H1 (cell line): ENCODE measurements at regions not wholly inside any gene's neighbourhood (a gene's known extent, or its start where the extent isn't known, plus 50 kb on each side); places are given as distances from the start of the nearest gene placed in this dataset.

Source experiments
- CTCF ChIA-PET: fragments of 300-600 bp; sonication (Branson Sonifier 250); formaldehyde crosslinking; loops from one replicate; lab custom pipeline; 2021; ENCODE audit not compliant: partially characterized antibody; lab: Charles Lee
- POLR2A ChIA-PET: fragments of 300-600 bp; sonication (Branson Sonifier 250); formaldehyde crosslinking; loops from one replicate; lab custom pipeline; 2021; ENCODE audit warnings: inconsistent platforms; ENCODE audit not compliant: partially characterized antibody; lab: Charles Lee
- DNase-seq, 2 experiments: peaks; one replicate each; pipeline versions ENCODE4 v3.0.0 to v3.0.0-alpha.2; 2010 to 2022; ENCODE audit warnings: low spot score in 2 of 2, low read depth in 1 of 2, mixed read lengths in 1 of 2
- FAIRE-seq: peaks from 2 replicates; lab custom pipeline; 2011; peaks lifted over from hg19 to GRCh38; lab: Jason Lieb, UNC
- H2AFZ ChIP-seq: 2 replicates; pipeline ENCODE4 v1.8.1; 2012; ENCODE audit warnings: low read length, inconsistent platforms
- H2AK5ac ChIP-seq: 2 replicates; pipeline ENCODE4 v1.6.1; 2013; ENCODE audit warnings: low read depth, low read length
- H2BK120ac ChIP-seq: replicated peaks from 2 replicates; pipeline ENCODE3; 2013; ENCODE audit warnings: low read depth, low read length, inconsistent platforms
- H2BK12ac ChIP-seq: 2 replicates; pipeline ENCODE4 v1.6.1; 2013; ENCODE audit warnings: low read depth, low read length
- H2BK15ac ChIP-seq: 2 replicates; pipeline ENCODE4 v1.6.1; 2013; ENCODE audit warnings: low read length
- H2BK20ac ChIP-seq: 2 replicates; pipeline ENCODE4 v1.6.1; 2013; ENCODE audit warnings: low read length
- H2BK5ac ChIP-seq: 2 replicates; pipeline ENCODE4 v1.6.1; 2013; ENCODE audit warnings: low read depth, low read length
- H3K14ac ChIP-seq: 2 replicates; pipeline ENCODE4 v1.6.1; 2013; ENCODE audit warnings: inconsistent platforms; ENCODE audit not compliant: insufficient read length
- H3K18ac ChIP-seq: 2 replicates; pipeline ENCODE4 v1.6.1; 2013; ENCODE audit warnings: low read length; ENCODE audit errors: extremely low read depth
- H3K23ac ChIP-seq: 2 replicates; pipeline ENCODE4 v1.6.1; 2013; ENCODE audit warnings: inconsistent platforms; ENCODE audit not compliant: insufficient read length
- H3K23me2 ChIP-seq: 2 replicates; pipeline ENCODE4 v1.6.1; 2013; ENCODE audit warnings: low read depth, low read length
- H3K27ac ChIP-seq: 2 replicates; pipeline ENCODE4 v1.6.1; 2011; ENCODE audit warnings: low read depth, low read length, inconsistent platforms
- H3K27me3 ChIP-seq, 4 experiments: replicated peaks in 1 of 4; 1 replicate in 1 of 4; 2 replicates in 3 of 4; pipeline versions ENCODE4 v1.6.1 to v1.8.1; 2011 to 2013; ENCODE audit warnings: low read length in 3 of 4, mild to moderate bottlenecking in 3 of 4, inconsistent platforms in 2 of 4, mixed read lengths in 2 of 4, moderate library complexity in 1 of 4; ENCODE audit not compliant: control insufficient read depth in 3 of 4, insufficient read depth in 3 of 4; ENCODE audit errors: extremely low read depth in 1 of 4
- H3K36me3 ChIP-seq, 4 experiments: 2 replicates each; pipeline versions ENCODE4 v1.6.1 to v1.8.1; 2011 to 2013; ENCODE audit warnings: mild to moderate bottlenecking in 4 of 4, low read length in 3 of 4, moderate library complexity in 2 of 4, control low read depth in 1 of 4, inconsistent platforms in 1 of 4; ENCODE audit not compliant: insufficient read depth in 4 of 4, control insufficient read depth in 2 of 4
- H3K4ac ChIP-seq: replicated peaks from 2 replicates; pipeline ENCODE3; 2013; ENCODE audit warnings: low read length, low read depth, mixed read lengths, inconsistent platforms; ENCODE audit not compliant: insufficient read length
- H3K4me1 ChIP-seq, 4 experiments: replicated peaks in 1 of 4; 1 replicate in 1 of 4; 2 replicates in 3 of 4; pipeline versions ENCODE4 v1.6.1 to v1.8.1; 2011 to 2013; ENCODE audit warnings: low read length in 3 of 4, inconsistent platforms in 2 of 4, mixed read lengths in 1 of 4; ENCODE audit not compliant: insufficient read depth in 4 of 4, control insufficient read depth in 3 of 4
- H3K4me2 ChIP-seq, 2 experiments: 2 replicates each; pipeline versions ENCODE4 v1.6.1 to v1.8.1; 2011 to 2013; ENCODE audit warnings: low read depth in 2 of 2, low read length in 2 of 2, control low read depth in 1 of 2, inconsistent platforms in 1 of 2, mild to moderate bottlenecking in 1 of 2; ENCODE audit not compliant: insufficient read depth in 1 of 2
- H3K4me3 ChIP-seq, 4 experiments: fragments of 200-600, 300-600 bp in 1 of 4; sonication (generic), shearing (Covaris generic), sonication (Bioruptor Twin) in 1 of 4; 2 replicates each; pipeline versions ENCODE4 v1.5.1 to v1.8.1; 2011 to 2016; ENCODE audit warnings: low read length in 4 of 4, low read depth in 3 of 4, control low read depth in 2 of 4, inconsistent platforms in 2 of 4, mild to moderate bottlenecking in 2 of 4, mixed read lengths in 1 of 4, moderate library complexity in 1 of 4; ENCODE audit not compliant: insufficient read depth in 2 of 4; ENCODE audit errors: extremely low read depth in 1 of 4
- H3K56ac ChIP-seq: replicated peaks from 2 replicates; pipeline ENCODE3; 2013; ENCODE audit warnings: low read depth, mild to moderate bottlenecking, mixed read lengths, low read length, inconsistent platforms; ENCODE audit not compliant: insufficient read length
- H3K79me1 ChIP-seq: 2 replicates; pipeline ENCODE4 v1.6.1; 2013; ENCODE audit warnings: low read depth, low read length, control low read depth
- H3K79me2 ChIP-seq, 2 experiments: 2 replicates each; pipeline versions ENCODE4 v1.6.1 to v1.8.1; 2012 to 2013; ENCODE audit warnings: low read length in 2 of 2, mild to moderate bottlenecking in 2 of 2, inconsistent platforms in 1 of 2; ENCODE audit not compliant: insufficient read depth in 2 of 2, control insufficient read depth in 1 of 2
- H3K9ac ChIP-seq, 4 experiments: replicated peaks in 1 of 4; 1 replicate in 1 of 4; 2 replicates in 3 of 4; pipeline versions ENCODE4 v1.6.1 to v1.8.1; 2011 to 2013; ENCODE audit warnings: low read depth in 3 of 4, low read length in 3 of 4, control low read depth in 2 of 4, mild to moderate bottlenecking in 2 of 4, moderate library complexity in 2 of 4, inconsistent platforms in 1 of 4; ENCODE audit errors: extremely low read depth in 1 of 4
- H3K9me3 ChIP-seq, 2 experiments: 2 replicates each; pipeline versions ENCODE4 v1.6.1 to v1.8.1; 2012 to 2013; ENCODE audit warnings: mild to moderate bottlenecking in 2 of 2, moderate library complexity in 2 of 2, control low read depth in 1 of 2, inconsistent platforms in 1 of 2, low read depth in 1 of 2, low read length in 1 of 2, mixed read lengths in 1 of 2; ENCODE audit not compliant: insufficient read depth in 2 of 2
- H4K20me1 ChIP-seq, 2 experiments: replicated peaks in 1 of 2; 2 replicates each; pipeline versions ENCODE3 to v1.8.1; 2011 to 2013; ENCODE audit warnings: inconsistent platforms in 2 of 2, low read length in 2 of 2, mild to moderate bottlenecking in 1 of 2; ENCODE audit not compliant: insufficient read depth in 2 of 2, control insufficient read depth in 1 of 2
- H4K5ac ChIP-seq: 2 replicates; pipeline ENCODE4 v1.6.1; 2013; ENCODE audit warnings: low read length, low read depth, mixed read lengths, inconsistent platforms; ENCODE audit not compliant: insufficient read length
- H4K8ac ChIP-seq: 2 replicates; pipeline ENCODE4 v1.8.0; 2013; ENCODE audit warnings: mild to moderate bottlenecking, moderate library complexity, low read length, inconsistent platforms; ENCODE audit not compliant: insufficient read depth; ENCODE audit errors: extremely low read depth
- H4K91ac ChIP-seq: replicated peaks from 2 replicates; pipeline ENCODE3; 2013; ENCODE audit warnings: low read length, mixed read lengths, inconsistent platforms; ENCODE audit not compliant: insufficient read length
- BCL11A ChIP-seq, 2 experiments: IDR thresholded peaks; one replicate each; pipeline ENCODE4 v1.6.1; 2011; ENCODE audit warnings: low read depth in 2 of 2, low read length in 2 of 2, mild to moderate bottlenecking in 2 of 2
- CTBP2 ChIP-seq: IDR thresholded peaks from 2 replicates; pipeline ENCODE4 v1.7.0; 2011; ENCODE audit warnings: borderline replicate concordance, mild to moderate bottlenecking, moderate library complexity, mixed read lengths, low read length; ENCODE audit not compliant: insufficient read depth, insufficient read length
- GABPA ChIP-seq: IDR thresholded peaks from 2 replicates; pipeline ENCODE4 v1.6.1; 2011; ENCODE audit warnings: mild to moderate bottlenecking, low read length, moderate library complexity, borderline replicate concordance; ENCODE audit not compliant: insufficient read depth
- RAD21 ChIP-seq, 2 experiments: IDR thresholded peaks in 1 of 2; conservative IDR thresholded peaks in 1 of 2; 2 replicates each; pipeline ENCODE4 v1.6.1; 2011; ENCODE audit warnings: low read depth in 2 of 2, low read length in 2 of 2, improper control_type of control experiment in 1 of 2, inconsistent platforms in 1 of 2, mild to moderate bottlenecking in 1 of 2, moderate library complexity in 1 of 2
- USF2 ChIP-seq: IDR thresholded peaks from 2 replicates; pipeline ENCODE4 v1.6.1; 2011; ENCODE audit warnings: low read length, improper control_type of control experiment
- WGBS, 2 experiments: shearing (Covaris generic) in 1 of 2; methylation state at CpG; one replicate each; pipeline versions ENCODE4 v1.1.6 to v1.1.7; 2013 to 2015; ENCODE audit warnings: low lambda C conversion rate in 2 of 2, mixed read lengths in 2 of 2, inconsistent platforms in 1 of 2, low coverage in 1 of 2, missing lambda C conversion rate in 1 of 2; ENCODE audit not compliant: insufficient replicate concordance in 2 of 2, insufficient coverage in 1 of 2, insufficient read length in 1 of 2; ENCODE audit errors: extremely low coverage in 1 of 2, missing lambda C conversion rate in 1 of 2; 5-methylcytosine and 5-hydroxymethylcytosine counted together

DNA sequence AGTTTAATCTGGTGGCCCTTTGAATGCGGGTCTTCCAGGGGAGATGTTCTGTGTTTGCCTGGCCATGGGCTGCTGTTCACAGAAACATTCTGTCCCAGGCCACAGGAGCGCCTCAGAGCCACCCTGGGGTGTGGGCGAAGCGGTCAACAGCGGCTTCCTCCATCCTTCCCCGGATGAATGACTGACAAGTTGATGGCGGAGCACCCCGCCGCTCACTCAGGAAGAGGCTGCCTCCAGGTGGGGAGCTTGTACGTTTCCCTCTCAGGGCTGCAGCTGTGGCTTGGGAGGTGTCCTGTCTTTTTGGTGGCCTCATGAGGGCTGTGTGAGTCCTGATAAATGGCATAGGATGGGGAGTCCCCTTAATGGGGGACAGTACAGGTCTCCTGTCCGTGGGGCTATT, 178.4 kb downstream of the NRN1 start:
- H3K4me3 ChIP-seq = no peak overlapping the region
- no peak overlapping the region for H2BK5ac ChIP-seq
- no peaks in the 10 kb centered on the region for H4K20me1 ChIP-seq
- H2AFZ ChIP-seq = no peak overlapping the region
- H3K9me3 ChIP-seq = no peaks in the 10 kb centered on the region
- H4K91ac ChIP-seq = no peak overlapping the region
- H2BK15ac ChIP-seq = no peak overlapping the region
- H3K4ac ChIP-seq = no peak overlapping the region
- no peak overlapping the region for H2BK120ac ChIP-seq
- H3K9ac ChIP-seq = no peak overlapping the region
- ChIA-PET CTCF (interaction anchor here (0.6 to 1.4 kb wide), 4 partner anchors 13 to 430 kb away, joined by 3 to 5 read pairs (median 4); no protein-coding TSS in a partner anchor), POLR2A (no interaction called here)
- H3K36me3 ChIP-seq = no peaks in the 10 kb centered on the region
- H3K56ac ChIP-seq = no peak overlapping the region
- H3K18ac ChIP-seq = no peak overlapping the region
- no peak overlapping the region for H3K23ac ChIP-seq
- no peaks in the 10 kb centered on the region for H3K79me1 ChIP-seq
- no peak for TF ChIP-seq RAD21 (IDR thresholded peaks at IDR 0.05 in 1 of 2, conservative IDR thresholded peaks at IDR 0.05 in 1 of 2; ENCODE audit: low read depth in 2 of 2, low read length in 2 of 2)
- TF ChIP-seq BCL11A (IDR thresholded peaks at IDR 0.05; ENCODE audit: low read depth in 2 of 2, low read length in 2 of 2) = no peak
- TF ChIP-seq GABPA = no peak
- no peak for TF ChIP-seq USF2
- no peak for TF ChIP-seq CTBP2
- 89% methylated on average over 11 of the region's 11 CpGs; no CpG with 5 or more reads in 1 of the 2 experiments for WGBS, 2 experiments
- no peaks in the 10 kb centered on the region; a peak in 1 of 7 replicates for H3K27me3 ChIP-seq
- H3K27ac ChIP-seq = no peak overlapping the region
- peaks cover 0 to 4% (median 0%) of the 10 kb centered on the region in 4 experiments; a peak in 1 of 7 replicates for H3K4me1 ChIP-seq
- no peak overlapping the region for H3K14ac ChIP-seq
- no peak overlapping the region for H3K4me2 ChIP-seq
- DNase-seq = no peak
- no peak overlapping the region for H2AK5ac ChIP-seq
- no peak overlapping the region for H4K8ac ChIP-seq
- H2BK12ac ChIP-seq = no peak overlapping the region
- H3K23me2 ChIP-seq = no peaks in the 10 kb centered on the region
- H2BK20ac ChIP-seq = no peak overlapping the region
- FAIRE-seq = no peak
- no peaks in the 10 kb centered on the region for H3K79me2 ChIP-seq
- no peak overlapping the region for H4K5ac ChIP-seq
